ENCODE measurements at regions not wholly inside any gene's neighbourhood (a gene's known extent, or its start where the extent isn't known, plus 50 kb on each side); places are given as distances from the start of the nearest gene placed in this dataset.

DNA sequence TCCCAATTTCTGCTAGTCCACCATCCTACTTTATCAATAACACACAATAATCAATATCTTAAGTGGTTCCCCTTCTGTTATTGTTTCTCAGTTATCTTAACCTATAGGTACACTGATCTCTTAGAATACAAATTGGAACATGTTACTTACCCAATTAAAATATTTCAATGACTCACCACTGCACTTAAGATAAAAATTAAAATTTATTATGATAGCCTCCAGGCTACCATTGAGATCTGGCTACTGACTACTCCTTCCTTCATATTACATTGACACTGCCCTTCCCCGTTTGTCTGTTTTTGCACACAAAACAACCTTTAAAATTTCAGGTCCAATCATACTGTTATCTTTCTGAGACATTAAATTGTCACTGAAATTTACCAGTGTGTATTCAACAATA lies 1074.7 kb downstream of the ADGRL3 start:
- no peak for TF ChIP-seq EZH2phosphoT487 (IDR thresholded peaks at IDR 0.05; ENCODE audit: borderline replicate concordance, low read depth, low read length)
- no peak for TF ChIP-seq CTCF (conservative IDR thresholded peaks at IDR 0.05; ENCODE audit: low read length)
- Histone ChIP-seq H3K79me2 (ENCODE audit: insufficient read depth, low read depth, low read length) (no peaks in the 10 kb centered on the region), H3K9me3 (ENCODE audit: low read length) (no peaks in the 10 kb centered on the region), H4K20me1 (ENCODE audit: insufficient read depth, low read length) (no peaks in the 10 kb centered on the region), H3K4me1 (ENCODE audit: insufficient read depth, low read length, poor library complexity, severe bottlenecking) (no peaks in the 10 kb centered on the region), H3K27ac (ENCODE audit: low read depth, low read length, poor library complexity, severe bottlenecking) (no peak overlapping the region), H3K4me3 (ENCODE audit: low read depth, low read length, poor library complexity, severe bottlenecking) (no peak overlapping the region), H3K36me3 (ENCODE audit: insufficient read depth, low read length) (no peaks in the 10 kb centered on the region), H3K4me2 (ENCODE audit: low read length) (no peak overlapping the region), H2AFZ (ENCODE audit: low read length) (no peak overlapping the region), H3K9me2 (ENCODE audit: insufficient read depth, low read length) (no peaks in the 10 kb centered on the region)
- no peak for DNase-seq (ENCODE audit: low spot score)
- BruUV-seq (replicated peaks) = no TSS peak
- intact Hi-C loops (cut with micrococcal nuclease; ENCODE audit: unreplicated experiment) = no loop called here
- POLR2A ChIA-PET = no interaction called here
- CTCF ChIA-PET (ENCODE audit: unreplicated experiment) = no interaction called here

GRCh38 chr4:62271107-62271506 lies 1071.0 kb downstream of the ADGRL3 start:
- Histone ChIP-seq H3K79me2 (ENCODE audit: insufficient read depth, low read depth, low read length) (no peaks in the 10 kb centered on the region), H3K4me3 (ENCODE audit: low read depth, low read length, poor library complexity, severe bottlenecking) (no peak overlapping the region), H3K27ac (ENCODE audit: low read depth, low read length, poor library complexity, severe bottlenecking) (no peak overlapping the region), H3K4me1 (ENCODE audit: insufficient read depth, low read length, poor library complexity, severe bottlenecking) (no peaks in the 10 kb centered on the region), H3K4me2 (ENCODE audit: low read length) (no peak overlapping the region), H3K9me3 (ENCODE audit: low read length) (no peaks in the 10 kb centered on the region), H3K9me2 (ENCODE audit: insufficient read depth, low read length) (no peaks in the 10 kb centered on the region), H2AFZ (ENCODE audit: low read length) (no peak overlapping the region), H4K20me1 (ENCODE audit: insufficient read depth, low read length) (no peaks in the 10 kb centered on the region), H3K36me3 (ENCODE audit: insufficient read depth, low read length) (no peaks in the 10 kb centered on the region)
- no peak for DNase-seq (ENCODE audit: low spot score)
- intact Hi-C loops (cut with micrococcal nuclease; ENCODE audit: unreplicated experiment) = no loop called here
- POLR2A ChIA-PET = no interaction called here
- CTCF ChIA-PET (ENCODE audit: unreplicated experiment) = no interaction called here
- BruUV-seq (replicated peaks) = no TSS peak
- TF ChIP-seq EZH2phosphoT487 (IDR thresholded peaks at IDR 0.05; ENCODE audit: borderline replicate concordance, low read depth, low read length) (no peak), CTCF (conservative IDR thresholded peaks at IDR 0.05; ENCODE audit: low read length) (no peak)

DNA sequence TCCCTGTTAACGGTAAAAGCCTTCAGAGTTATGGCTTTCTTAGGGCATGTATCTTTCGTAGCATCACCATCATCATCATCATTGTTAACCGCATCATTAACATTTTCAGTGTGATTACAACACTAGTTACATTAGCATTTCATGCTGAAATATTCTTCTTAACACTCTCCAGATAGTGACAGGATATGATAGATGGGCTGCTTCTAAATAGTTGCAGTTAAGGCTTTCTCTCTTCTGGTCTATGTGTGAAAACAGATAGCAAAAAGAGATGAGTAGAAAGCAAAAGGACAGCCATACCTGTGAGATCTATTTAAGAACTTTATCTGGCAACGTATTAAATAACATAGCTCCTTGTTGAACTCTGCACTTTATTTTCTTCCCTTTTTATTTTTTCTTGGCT lies 1069.8 kb downstream of the ADGRL3 start:
- Histone ChIP-seq H3K27ac (ENCODE audit: low read depth, low read length, poor library complexity, severe bottlenecking) (no peak overlapping the region), H3K4me1 (ENCODE audit: insufficient read depth, low read length, poor library complexity, severe bottlenecking) (no peaks in the 10 kb centered on the region), H3K9me2 (ENCODE audit: insufficient read depth, low read length) (no peaks in the 10 kb centered on the region), H4K20me1 (ENCODE audit: insufficient read depth, low read length) (no peaks in the 10 kb centered on the region), H3K36me3 (ENCODE audit: insufficient read depth, low read length) (no peaks in the 10 kb centered on the region), H3K4me2 (ENCODE audit: low read length) (no peak overlapping the region), H3K4me3 (ENCODE audit: low read depth, low read length, poor library complexity, severe bottlenecking) (no peak overlapping the region), H3K79me2 (ENCODE audit: insufficient read depth, low read depth, low read length) (no peaks in the 10 kb centered on the region), H3K9me3 (ENCODE audit: low read length) (no peaks in the 10 kb centered on the region), H2AFZ (ENCODE audit: low read length) (no peak overlapping the region)
- TF ChIP-seq EZH2phosphoT487 (IDR thresholded peaks at IDR 0.05; ENCODE audit: borderline replicate concordance, low read depth, low read length) (no peak), CTCF (conservative IDR thresholded peaks at IDR 0.05; ENCODE audit: low read length) (no peak)
- intact Hi-C loops (cut with micrococcal nuclease; ENCODE audit: unreplicated experiment) = no loop called here
- BruUV-seq (replicated peaks) = no TSS peak
- ChIA-PET POLR2A (no interaction called here), CTCF (ENCODE audit: unreplicated experiment) (no interaction called here)
- no peak for DNase-seq (ENCODE audit: low spot score)

Measured in OCI-LY7 (cell line).